Lower leg skin (tissue), 4 donors: ENCODE measurements at regions not wholly inside any gene's neighbourhood (a gene's known extent, or its start where the extent isn't known, plus 50 kb on each side); places are given as distances from the start of the nearest gene placed in this dataset.

Experiments
- DNase-seq, 2 donors: peaks; one replicate each; pipeline ENCODE4 v3.0.0-alpha.2; 2019; ENCODE audit warnings: low spot score in 2 of 2
- H3K4me3 ChIP-seq: fragments of 200-600 bp; sonication (generic); 2 replicates; pipeline ENCODE4 v1.5.1; 2017; ENCODE audit warnings: mild to moderate bottlenecking, low read depth; ENCODE audit not compliant: poor library complexity, severe bottlenecking
- POLR2A ChIP-seq, 2 donors: fragments of 450-650 bp; IDR thresholded peaks; one replicate each; pipeline ENCODE4 v1.6.1; 2016 to 2017; ENCODE audit warnings: antibody characterized with exemption in 2 of 2, mild to moderate bottlenecking in 1 of 2, moderate library complexity in 1 of 2
- WGBS, 2 donors: methylation state at CpG; one replicate each; pipeline ENCODE4 v1.1.5; 2018; 5-methylcytosine and 5-hydroxymethylcytosine counted together
- intact Hi-C: fragments of 100-400 bp; cut with DNase I; formaldehyde crosslinking; loops from one replicate; pipeline ENCODE4 v1.15.0; 2023; ENCODE audit warnings: low total_unique reads
- TF ChIP-seq, protein P1 (sequence below), 3 donors: fragments of 450-650 bp; IDR thresholded peaks; one replicate each; pipeline ENCODE4 v1.5.1; 2016; ENCODE audit warnings: antibody characterized with exemption in 3 of 3, mild to moderate bottlenecking in 3 of 3, moderate library complexity in 2 of 3

- H3K4me3 ChIP-seq, result no peak overlapping the region
- intact Hi-C loops, result no loop called here
- TF ChIP-seq, protein P1, sequence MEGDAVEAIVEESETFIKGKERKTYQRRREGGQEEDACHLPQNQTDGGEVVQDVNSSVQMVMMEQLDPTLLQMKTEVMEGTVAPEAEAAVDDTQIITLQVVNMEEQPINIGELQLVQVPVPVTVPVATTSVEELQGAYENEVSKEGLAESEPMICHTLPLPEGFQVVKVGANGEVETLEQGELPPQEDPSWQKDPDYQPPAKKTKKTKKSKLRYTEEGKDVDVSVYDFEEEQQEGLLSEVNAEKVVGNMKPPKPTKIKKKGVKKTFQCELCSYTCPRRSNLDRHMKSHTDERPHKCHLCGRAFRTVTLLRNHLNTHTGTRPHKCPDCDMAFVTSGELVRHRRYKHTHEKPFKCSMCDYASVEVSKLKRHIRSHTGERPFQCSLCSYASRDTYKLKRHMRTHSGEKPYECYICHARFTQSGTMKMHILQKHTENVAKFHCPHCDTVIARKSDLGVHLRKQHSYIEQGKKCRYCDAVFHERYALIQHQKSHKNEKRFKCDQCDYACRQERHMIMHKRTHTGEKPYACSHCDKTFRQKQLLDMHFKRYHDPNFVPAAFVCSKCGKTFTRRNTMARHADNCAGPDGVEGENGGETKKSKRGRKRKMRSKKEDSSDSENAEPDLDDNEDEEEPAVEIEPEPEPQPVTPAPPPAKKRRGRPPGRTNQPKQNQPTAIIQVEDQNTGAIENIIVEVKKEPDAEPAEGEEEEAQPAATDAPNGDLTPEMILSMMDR (IDR thresholded peaks at IDR 0.05), result no peak
- TF ChIP-seq POLR2A (IDR thresholded peaks at IDR 0.05), result no peak
- no peak for DNase-seq
These were observed 147.4 kb upstream of the MAOA start for GRCh38 chrX:43508694-43509093.

DNA sequence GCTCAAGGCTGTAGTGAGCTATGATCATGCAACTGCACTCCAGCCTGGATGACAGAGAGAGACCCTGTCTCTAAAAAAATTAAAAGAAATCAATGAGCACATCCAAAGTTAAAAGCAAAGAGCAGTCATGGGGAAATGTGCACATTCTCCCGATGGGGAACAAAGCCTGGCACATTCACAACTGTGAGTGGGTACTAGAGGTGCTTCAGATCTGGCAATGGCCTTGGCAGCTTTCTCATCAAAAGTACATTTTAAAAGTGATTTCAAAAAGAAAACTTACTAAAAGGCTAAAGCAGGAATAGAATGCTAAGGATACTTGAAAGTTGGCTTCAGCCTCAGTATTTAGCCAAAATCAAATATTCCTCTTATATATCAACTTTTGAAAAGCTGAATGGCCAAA is 145.9 kb upstream of the MAOA start:
- no peak overlapping the region for H3K4me3 ChIP-seq
- 74 to 85% methylated on average over 1 of the region's 1 CpG for WGBS, 2 donors
- intact Hi-C loops, result no loop called here
- no peak for DNase-seq
- TF ChIP-seq, protein P1 (IDR thresholded peaks at IDR 0.05), result no peak
- no peak for TF ChIP-seq POLR2A (IDR thresholded peaks at IDR 0.05)

DNA sequence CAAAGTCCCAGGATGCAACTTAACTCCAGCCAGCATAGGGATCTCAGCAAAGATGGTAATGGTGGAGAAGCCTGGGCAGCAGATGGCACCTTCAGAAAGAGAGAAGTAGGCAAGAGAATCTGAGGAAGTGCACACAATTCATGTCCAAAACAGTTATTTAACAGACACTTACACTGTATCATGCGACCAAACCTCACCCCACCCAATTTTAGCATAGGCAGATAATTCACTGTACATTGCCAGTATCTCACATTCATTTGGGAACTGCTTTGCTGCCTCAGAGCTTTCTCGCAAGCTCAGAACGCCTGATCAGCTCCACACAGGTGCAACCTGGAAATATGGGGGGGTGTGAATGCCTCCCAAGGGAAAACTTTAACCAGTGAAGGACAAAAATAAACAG is 143.0 kb upstream of the MAOA start:
- no peak for DNase-seq
- TF ChIP-seq, protein P1 (IDR thresholded peaks at IDR 0.05), result no peak
- TF ChIP-seq POLR2A (IDR thresholded peaks at IDR 0.05), result no peak
- no peak overlapping the region for H3K4me3 ChIP-seq
- 75 to 79% methylated on average over 3 of the region's 3 CpGs for WGBS, 2 donors
- intact Hi-C loops, result no loop called here

- WGBS, 2 donors, result 94 to 96% methylated on average over 1 of the region's 1 CpG
- H3K4me3 ChIP-seq, result no peak overlapping the region
- intact Hi-C loops, result no loop called here
- TF ChIP-seq POLR2A (IDR thresholded peaks at IDR 0.05), result no peak
- TF ChIP-seq, protein P1 (IDR thresholded peaks at IDR 0.05), result no peak
- DNase-seq, result no peak
These were observed 141.3 kb upstream of the MAOA start for GRCh38 chrX:43514820-43515219.

- 80 to 97% methylated on average over 3 of the region's 3 CpGs for WGBS, 2 donors
- no peak for TF ChIP-seq POLR2A (IDR thresholded peaks at IDR 0.05)
- TF ChIP-seq, protein P1 (IDR thresholded peaks at IDR 0.05), result no peak
- DNase-seq, result no peak
- H3K4me3 ChIP-seq, result no peak overlapping the region
- intact Hi-C loops, result no loop called here
These were observed 133.5 kb upstream of the MAOA start for GRCh38 chrX:43522582-43522981.

DNA sequence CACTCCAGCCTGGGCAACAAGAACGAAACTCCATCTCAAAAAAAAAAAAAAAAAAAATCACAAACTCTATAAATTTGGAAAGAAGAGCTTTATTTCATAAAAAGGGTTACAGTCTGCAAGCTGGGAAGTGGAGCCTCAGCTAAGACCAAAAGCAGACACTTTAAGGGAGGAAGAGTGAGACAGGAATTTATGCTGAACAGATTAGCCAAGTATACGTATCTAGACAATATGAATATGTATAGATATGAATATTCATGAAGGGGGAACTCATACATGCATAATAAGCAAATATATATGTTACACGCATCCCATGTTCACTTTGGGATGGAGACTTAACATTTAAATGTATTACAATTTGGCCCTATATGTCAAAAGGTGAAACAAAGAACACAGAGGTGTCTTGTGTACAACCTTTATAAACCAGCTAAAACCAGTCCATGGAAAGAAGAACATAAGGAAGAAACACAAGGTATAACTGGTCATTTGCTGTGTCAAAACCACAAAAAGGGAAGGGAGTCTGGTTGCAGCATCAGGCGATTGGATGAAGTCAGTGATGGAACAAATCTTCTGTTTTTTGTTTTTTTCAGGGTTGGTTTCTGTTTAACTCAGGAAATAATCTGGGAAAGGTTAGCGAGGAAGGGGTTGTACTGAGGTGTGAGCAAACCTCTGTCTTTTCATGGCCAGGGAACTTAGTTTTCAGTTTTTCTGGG is 130.0 kb upstream of the MAOA start:
- H3K4me3 ChIP-seq, result no peak overlapping the region
- no peak for DNase-seq
- 64 to 91% methylated on average over 5 of the region's 5 CpGs for WGBS, 2 donors
- TF ChIP-seq, protein P1 (IDR thresholded peaks at IDR 0.05), result no peak
- no peak for TF ChIP-seq POLR2A (IDR thresholded peaks at IDR 0.05)
- intact Hi-C loops, result no loop called here
